Activated naive CD4-positive, alpha-beta T cell treated with anti-CD3 and anti-CD28 coated beads for 36 hours (primary cell): ENCODE measurements at regions not wholly inside any gene's neighbourhood (a gene's known extent, or its start where the extent isn't known, plus 50 kb on each side); places are given as distances from the start of the nearest gene placed in this dataset.

Experiments
- CTCF ChIA-PET: fragments of 350-600 bp; sonication (Branson Sonifier 250); formaldehyde crosslinking; loops from one replicate; lab custom pipeline; 2021; ENCODE audit warnings: antibody characterized with exemption; lab: Charles Lee
- DNase-seq: peaks from one replicate; pipeline ENCODE4 v3.0.0-alpha.2; 2020
- H3K27ac Mint-ChIP-seq: one replicate; pipeline ENCODE4 v1.8.0; 2021; ENCODE audit warnings: mild to moderate bottlenecking, mixed read lengths
- H3K27me3 Mint-ChIP-seq: one replicate; pipeline ENCODE4 v1.8.0; 2021; ENCODE audit warnings: low read depth, mixed read lengths
- H3K36me3 Mint-ChIP-seq: one replicate; pipeline ENCODE4 v1.8.0; 2021; ENCODE audit warnings: low read depth, mixed read lengths
- H3K4me1 Mint-ChIP-seq: one replicate; pipeline ENCODE4 v1.8.0; 2021; ENCODE audit warnings: low read depth, mixed read lengths
- H3K4me3 Mint-ChIP-seq: one replicate; pipeline ENCODE4 v1.8.0; 2021; ENCODE audit warnings: mild to moderate bottlenecking, moderate library complexity, mixed read lengths
- H3K9me3 Mint-ChIP-seq: one replicate; pipeline ENCODE4 v1.8.0; 2021; ENCODE audit warnings: mixed read lengths
- intact Hi-C: fragments of 100-400 bp; cut with micrococcal nuclease; formaldehyde crosslinking; loops from one replicate; pipeline ENCODE4 v1.15.1; 2023

DNA sequence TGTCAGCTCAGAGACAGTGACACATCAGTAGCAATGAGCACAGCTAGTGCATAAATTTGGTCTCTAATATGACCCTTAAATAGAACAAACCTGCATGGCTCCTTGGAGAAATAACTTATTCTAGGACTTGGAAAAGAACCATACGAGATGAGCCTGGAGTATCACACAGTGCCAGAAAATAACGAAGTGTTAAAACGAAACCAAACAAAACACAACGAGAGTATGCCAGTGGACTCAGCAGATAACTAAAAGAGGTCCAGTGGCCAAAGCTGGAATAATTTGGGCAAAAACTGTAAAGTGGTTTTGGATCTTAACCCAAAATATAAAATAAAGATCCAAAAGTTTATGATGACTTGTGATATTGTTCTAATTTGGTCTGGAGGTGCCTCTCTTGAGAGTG, 1599.0 kb upstream of the LRRTM1 start:
- intact Hi-C loops, result no loop called here
- H3K36me3 Mint-ChIP-seq, result no peaks in the 10 kb centered on the region
- no peak overlapping the region for H3K4me3 Mint-ChIP-seq
- H3K27ac Mint-ChIP-seq, result no peak overlapping the region
- H3K4me1 Mint-ChIP-seq, result no peaks in the 10 kb centered on the region
- no peaks in the 10 kb centered on the region for H3K27me3 Mint-ChIP-seq
- CTCF ChIA-PET, result no interaction called here
- H3K9me3 Mint-ChIP-seq, result peaks cover 11% of the 10 kb centered on the region
- no peak for DNase-seq

DNA sequence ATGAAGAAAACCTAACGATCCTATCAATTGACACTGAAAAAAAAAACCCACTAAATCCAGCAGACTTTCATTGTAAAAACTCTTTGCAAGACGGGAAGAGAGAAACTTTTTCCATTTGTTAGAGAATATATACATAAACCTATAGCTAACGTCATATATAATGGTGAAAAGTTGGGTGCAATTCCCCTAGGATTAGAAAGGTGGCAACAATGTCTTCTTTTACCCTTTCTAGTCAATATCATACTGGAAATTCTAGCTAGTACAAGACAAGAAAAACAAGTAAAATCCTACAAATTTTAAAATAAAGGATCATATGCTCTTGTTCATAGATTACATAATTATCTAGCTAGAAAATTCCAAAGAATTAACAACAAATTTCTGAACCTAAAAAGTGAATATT, 1596.5 kb upstream of the LRRTM1 start:
- DNase-seq, result no peak
- Mint-ChIP-seq H3K4me3 (no peak overlapping the region), H3K36me3 (no peaks in the 10 kb centered on the region), H3K27me3 (no peaks in the 10 kb centered on the region), H3K27ac (no peak overlapping the region), H3K9me3 (peaks cover 11% of the 10 kb centered on the region), H3K4me1 (no peaks in the 10 kb centered on the region)
- CTCF ChIA-PET, result no interaction called here
- intact Hi-C loops, result no loop called here

DNA sequence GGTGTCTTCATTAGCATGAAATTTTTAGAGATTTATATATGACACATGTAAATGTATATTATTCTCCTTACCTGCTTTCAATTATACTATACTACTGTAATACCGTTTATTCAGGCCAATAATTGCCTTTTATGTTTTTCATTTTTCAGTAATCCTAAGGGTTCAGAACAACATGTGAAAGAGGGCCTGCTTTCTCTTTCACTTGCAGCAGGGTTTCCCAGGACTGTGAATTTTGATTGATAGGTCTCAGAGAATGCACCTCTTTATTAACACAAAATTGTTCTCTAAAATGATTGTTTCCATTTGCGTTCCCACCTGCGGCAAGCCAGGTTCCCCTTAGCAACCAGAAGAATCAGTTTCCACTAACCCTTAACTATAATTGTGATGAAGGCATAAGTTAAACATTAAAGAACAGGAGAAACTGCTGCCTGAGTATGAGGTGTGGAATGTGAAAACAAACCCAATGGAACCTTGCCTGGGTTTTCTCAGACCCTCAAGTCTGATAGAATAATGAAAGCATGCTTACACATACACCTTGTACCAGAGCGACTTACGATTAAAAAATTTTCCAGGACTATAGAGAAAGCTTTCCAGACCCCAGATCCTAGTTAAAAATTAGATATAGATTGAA, 1591.2 kb upstream of the LRRTM1 start:
- H3K27ac Mint-ChIP-seq, result no peak overlapping the region
- CTCF ChIA-PET, result no interaction called here
- H3K4me3 Mint-ChIP-seq, result no peak overlapping the region

DNA sequence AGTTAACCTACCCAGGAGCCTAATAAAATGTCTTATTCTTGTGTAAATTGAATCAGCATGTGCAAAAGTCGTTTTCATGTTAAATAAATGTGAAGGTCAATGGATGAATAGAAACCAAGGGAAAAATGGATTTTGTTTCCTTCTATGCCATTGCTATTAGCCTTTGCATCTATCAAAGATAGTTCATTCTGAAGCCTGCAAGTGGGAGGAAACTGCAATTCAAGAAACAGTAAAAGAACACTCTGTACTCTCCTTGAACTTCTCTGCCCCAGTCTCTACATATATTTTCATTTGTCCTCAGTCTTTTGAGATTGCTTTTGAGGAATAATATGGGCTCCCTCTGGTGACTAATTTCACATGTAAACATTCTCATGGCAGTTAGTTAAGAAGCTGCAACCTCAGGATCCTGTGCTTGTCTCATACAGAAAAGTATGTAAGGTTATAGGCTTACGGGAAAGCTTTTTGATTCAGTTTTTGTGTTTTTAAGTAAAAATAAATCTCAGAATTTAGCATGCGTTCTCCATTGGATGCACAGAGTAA, 1590.0 kb upstream of the LRRTM1 start:
- Mint-ChIP-seq H3K27ac (no peak overlapping the region), H3K36me3 (no peaks in the 10 kb centered on the region), H3K27me3 (no peaks in the 10 kb centered on the region), H3K9me3 (no peaks in the 10 kb centered on the region), H3K4me1 (no peaks in the 10 kb centered on the region), H3K4me3 (no peak overlapping the region)
- intact Hi-C loops, result no loop called here
- DNase-seq, result no peak
- CTCF ChIA-PET, result no interaction called here

More for the DNA sequence above, 1591.2 kb upstream of the LRRTM1 start:
- no peaks in the 10 kb centered on the region for H3K36me3 Mint-ChIP-seq
- H3K9me3 Mint-ChIP-seq, result no peaks in the 10 kb centered on the region
- intact Hi-C loops, result no loop called here
- no peak for DNase-seq
- no peaks in the 10 kb centered on the region for H3K4me1 Mint-ChIP-seq
- no peaks in the 10 kb centered on the region for H3K27me3 Mint-ChIP-seq

GRCh38 chr2:81876624-81877023, 1572.1 kb upstream of the LRRTM1 start:
- intact Hi-C loops, result no loop called here
- DNase-seq, result no peak
- Mint-ChIP-seq H3K9me3 (peaks cover 2% of the 10 kb centered on the region), H3K4me1 (no peaks in the 10 kb centered on the region), H3K27ac (no peak overlapping the region), H3K36me3 (no peaks in the 10 kb centered on the region), H3K27me3 (no peaks in the 10 kb centered on the region), H3K4me3 (no peak overlapping the region)
- CTCF ChIA-PET, result no interaction called here

- Mint-ChIP-seq H3K4me1 (no peaks in the 10 kb centered on the region), H3K9me3 (peaks cover 5% of the 10 kb centered on the region), H3K4me3 (no peak overlapping the region), H3K27ac (no peak overlapping the region), H3K36me3 (no peaks in the 10 kb centered on the region), H3K27me3 (no peaks in the 10 kb centered on the region)
- intact Hi-C loops, result no loop called here
- DNase-seq, result no peak
- CTCF ChIA-PET, result no interaction called here
Measured at GRCh38 chr2:81872006-81872405, 1567.5 kb upstream of the LRRTM1 start.

- Mint-ChIP-seq H3K4me1 (no peaks in the 10 kb centered on the region), H3K27me3 (no peaks in the 10 kb centered on the region), H3K36me3 (no peaks in the 10 kb centered on the region), H3K27ac (no peak overlapping the region), H3K9me3 (peaks cover 9% of the 10 kb centered on the region), H3K4me3 (no peak overlapping the region)
- no peak for DNase-seq
- CTCF ChIA-PET, result no interaction called here
- intact Hi-C loops, result no loop called here
Measured at GRCh38 chr2:81870119-81870518, 1565.6 kb upstream of the LRRTM1 start.

- DNase-seq, result no peak
- Mint-ChIP-seq H3K9me3 (peaks cover 2% of the 10 kb centered on the region), H3K27ac (no peak overlapping the region), H3K27me3 (no peaks in the 10 kb centered on the region), H3K36me3 (no peaks in the 10 kb centered on the region), H3K4me3 (no peak overlapping the region), H3K4me1 (no peaks in the 10 kb centered on the region)
- CTCF ChIA-PET, result no interaction called here
- intact Hi-C loops, result no loop called here
Measured at GRCh38 chr2:81858998-81859397, 1554.4 kb upstream of the LRRTM1 start.

- CTCF ChIA-PET, result no interaction called here
- DNase-seq, result no peak
- Mint-ChIP-seq H3K4me3 (no peak overlapping the region), H3K4me1 (no peaks in the 10 kb centered on the region), H3K27ac (no peak overlapping the region), H3K27me3 (no peaks in the 10 kb centered on the region), H3K9me3 (peaks cover 5% of the 10 kb centered on the region), H3K36me3 (no peaks in the 10 kb centered on the region)
- intact Hi-C loops, result no loop called here
Measured at GRCh38 chr2:81853341-81853740, 1548.8 kb upstream of the LRRTM1 start.

GRCh38 chr2:81852651-81853050, 1548.1 kb upstream of the LRRTM1 start:
- no peaks in the 10 kb centered on the region for H3K36me3 Mint-ChIP-seq
- peaks cover 7% of the 10 kb centered on the region for H3K9me3 Mint-ChIP-seq
- H3K27me3 Mint-ChIP-seq, result no peaks in the 10 kb centered on the region
- intact Hi-C loops, result no loop called here
- DNase-seq, result no peak
- H3K4me1 Mint-ChIP-seq, result no peaks in the 10 kb centered on the region
- H3K27ac Mint-ChIP-seq, result no peak overlapping the region
- H3K4me3 Mint-ChIP-seq, result no peak overlapping the region
- CTCF ChIA-PET, result no interaction called here

- H3K4me1 Mint-ChIP-seq, result no peaks in the 10 kb centered on the region
Measured at GRCh38 chr2:81839780-81840179, 1535.2 kb upstream of the LRRTM1 start.

DNA sequence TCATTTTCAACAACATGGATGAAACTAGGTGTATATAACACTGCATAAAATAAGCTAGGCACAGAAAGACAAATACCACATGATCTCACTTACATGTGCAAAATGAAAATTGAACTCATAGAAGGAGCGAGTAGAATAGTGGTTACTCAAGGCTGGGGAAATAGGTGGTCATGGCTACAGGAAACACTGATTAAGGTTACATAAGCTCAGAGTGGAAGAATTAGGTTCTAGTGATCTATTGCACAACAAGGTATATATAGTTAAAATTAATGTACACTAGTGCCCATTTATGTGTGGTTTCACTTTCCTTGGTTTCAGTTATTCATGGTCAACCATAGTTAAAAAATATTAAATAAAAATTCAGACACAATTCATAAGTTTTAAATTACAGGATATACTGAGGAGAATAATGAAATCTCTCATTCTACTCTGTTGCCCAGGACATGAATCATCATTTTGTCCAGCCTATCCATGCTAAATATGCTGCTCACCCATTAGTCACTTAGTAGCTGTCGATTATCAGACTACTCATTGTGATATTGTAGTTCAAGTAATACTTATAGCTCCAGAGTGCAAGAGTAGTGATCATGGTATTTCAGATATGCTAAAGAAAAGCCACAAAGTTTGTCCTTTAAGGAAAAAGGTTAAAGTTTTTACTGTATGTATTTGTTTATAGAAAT, 1530.9 kb upstream of the LRRTM1 start:
- Mint-ChIP-seq H3K4me3 (no peak overlapping the region), H3K27me3 (no peaks in the 10 kb centered on the region), H3K36me3 (no peaks in the 10 kb centered on the region), H3K9me3 (peaks cover 16% of the 10 kb centered on the region), H3K27ac (no peak overlapping the region), H3K4me1 (no peaks in the 10 kb centered on the region)
- no peak for DNase-seq
- CTCF ChIA-PET, result no interaction called here
- intact Hi-C loops, result no loop called here

More at GRCh38 chr2:81839780-81840179, 1535.2 kb upstream of the LRRTM1 start:
- Mint-ChIP-seq H3K9me3 (peaks cover 20% of the 10 kb centered on the region), H3K36me3 (no peaks in the 10 kb centered on the region), H3K27me3 (no peaks in the 10 kb centered on the region), H3K4me3 (no peak overlapping the region), H3K27ac (no peak overlapping the region)
- DNase-seq, result no peak
- intact Hi-C loops, result no loop called here
- CTCF ChIA-PET, result no interaction called here

DNA sequence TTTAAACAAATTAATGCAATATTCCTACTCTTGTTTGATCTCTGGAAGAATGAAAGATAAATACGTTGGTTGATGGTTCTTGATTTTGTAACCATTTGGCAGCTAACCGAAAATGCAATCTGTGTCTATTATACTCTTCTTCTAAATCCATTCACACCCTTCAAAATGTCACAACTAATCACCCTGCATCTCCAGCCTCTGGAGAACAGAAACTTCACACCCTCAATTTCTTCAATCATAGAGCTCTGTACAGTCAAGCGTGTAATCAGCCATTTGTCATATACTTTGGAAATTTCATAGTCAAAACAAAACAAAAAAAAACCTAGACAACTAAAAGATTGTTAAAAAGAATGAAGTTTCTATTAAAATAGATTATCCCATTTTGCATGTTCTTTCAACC, 1482.3 kb upstream of the LRRTM1 start:
- CTCF ChIA-PET, result no interaction called here
- DNase-seq, result no peak
- H3K36me3 Mint-ChIP-seq, result no peaks in the 10 kb centered on the region
- H3K9me3 Mint-ChIP-seq, result peaks cover 13% of the 10 kb centered on the region
- H3K27ac Mint-ChIP-seq, result no peak overlapping the region
- no peaks in the 10 kb centered on the region for H3K27me3 Mint-ChIP-seq
- no peaks in the 10 kb centered on the region for H3K4me1 Mint-ChIP-seq
- no peak overlapping the region for H3K4me3 Mint-ChIP-seq
- intact Hi-C loops, result no loop called here
